ENCODE measurements at regions not wholly inside any gene's neighbourhood (a gene's known extent, or its start where the extent isn't known, plus 50 kb on each side); places are given as distances from the start of the nearest gene placed in this dataset.

GRCh38 chr18:77395953-77396352 lies 146.3 kb downstream of the GALR1 start:
- Histone ChIP-seq H3K27me3 (ENCODE audit: control insufficient read depth, low read length) (no peaks in the 10 kb centered on the region), H3K36me3 (ENCODE audit: control insufficient read depth, low read length) (no peaks in the 10 kb centered on the region), H3K4me3 (ENCODE audit: low read length) (no peak overlapping the region), H3K9me2 (replicated peaks; ENCODE audit: control insufficient read depth, low read length) (no peaks in the 10 kb centered on the region), H3K9me3 (ENCODE audit: control insufficient read depth, insufficient read depth, low read length) (no peaks in the 10 kb centered on the region), H3K27ac (ENCODE audit: low read depth, low read length) (no peak overlapping the region), H3K4me1 (ENCODE audit: control insufficient read depth, low read length) (no peaks in the 10 kb centered on the region), H3K79me2 (ENCODE audit: control insufficient read depth, low read length) (no peaks in the 10 kb centered on the region), H4K20me1 (ENCODE audit: control insufficient read depth, insufficient read depth, low read depth, low read length) (no peaks in the 10 kb centered on the region), H3K4me2 (ENCODE audit: low read length) (no peak overlapping the region), H3F3A (ENCODE audit: control insufficient read depth, insufficient read depth) (no peaks in the 10 kb centered on the region)
- TF ChIP-seq CTCF (IDR thresholded peaks at IDR 0.05; ENCODE audit: low read depth, low read length, poor library complexity, severe bottlenecking) (no peak), EZH2phosphoT487 (IDR thresholded peaks at IDR 0.05; ENCODE audit: borderline replicate concordance, low read length) (no peak)

GRCh38 chr18:77397056-77397455 lies 147.4 kb downstream of the GALR1 start:
- Histone ChIP-seq H3F3A (ENCODE audit: control insufficient read depth, insufficient read depth) (no peaks in the 10 kb centered on the region), H3K36me3 (ENCODE audit: control insufficient read depth, low read length) (no peaks in the 10 kb centered on the region), H3K4me1 (ENCODE audit: control insufficient read depth, low read length) (no peaks in the 10 kb centered on the region), H3K4me2 (ENCODE audit: low read length) (no peak overlapping the region), H3K9me2 (replicated peaks; ENCODE audit: control insufficient read depth, low read length) (no peaks in the 10 kb centered on the region), H3K27me3 (ENCODE audit: control insufficient read depth, low read length) (no peaks in the 10 kb centered on the region), H3K79me2 (ENCODE audit: control insufficient read depth, low read length) (no peaks in the 10 kb centered on the region), H3K27ac (ENCODE audit: low read depth, low read length) (no peak overlapping the region), H3K4me3 (ENCODE audit: low read length) (no peak overlapping the region), H3K9me3 (ENCODE audit: control insufficient read depth, insufficient read depth, low read length) (no peaks in the 10 kb centered on the region), H4K20me1 (ENCODE audit: control insufficient read depth, insufficient read depth, low read depth, low read length) (no peaks in the 10 kb centered on the region)
- TF ChIP-seq EZH2phosphoT487 (IDR thresholded peaks at IDR 0.05; ENCODE audit: borderline replicate concordance, low read length) (no peak), CTCF (IDR thresholded peaks at IDR 0.05; ENCODE audit: low read depth, low read length, poor library complexity, severe bottlenecking) (no peak)

- Histone ChIP-seq H3K27me3 (ENCODE audit: control insufficient read depth, low read length) (no peaks in the 10 kb centered on the region), H3K79me2 (ENCODE audit: control insufficient read depth, low read length) (no peaks in the 10 kb centered on the region), H3K9me2 (replicated peaks; ENCODE audit: control insufficient read depth, low read length) (no peaks in the 10 kb centered on the region), H3K4me3 (ENCODE audit: low read length) (no peak overlapping the region), H3K36me3 (ENCODE audit: control insufficient read depth, low read length) (no peaks in the 10 kb centered on the region), H3K4me2 (ENCODE audit: low read length) (no peak overlapping the region), H4K20me1 (ENCODE audit: control insufficient read depth, insufficient read depth, low read depth, low read length) (no peaks in the 10 kb centered on the region), H3K9me3 (ENCODE audit: control insufficient read depth, insufficient read depth, low read length) (no peaks in the 10 kb centered on the region), H3K4me1 (ENCODE audit: control insufficient read depth, low read length) (no peaks in the 10 kb centered on the region), H3K27ac (ENCODE audit: low read depth, low read length) (no peak overlapping the region), H3F3A (ENCODE audit: control insufficient read depth, insufficient read depth) (no peaks in the 10 kb centered on the region)
- no peak for TF ChIP-seq EZH2phosphoT487 (IDR thresholded peaks at IDR 0.05; ENCODE audit: borderline replicate concordance, low read length)
- TF ChIP-seq CTCF (IDR thresholded peaks at IDR 0.05; ENCODE audit: low read depth, low read length, poor library complexity, severe bottlenecking): no peak
These were observed 148.0 kb downstream of the GALR1 start for GRCh38 chr18:77397617-77398016.

GRCh38 chr18:77400561-77400960 lies 150.9 kb downstream of the GALR1 start:
- no peaks in the 10 kb centered on the region for H3K79me2 ChIP-seq (ENCODE audit: control insufficient read depth, low read length)
- H3K9me2 ChIP-seq (replicated peaks; ENCODE audit: control insufficient read depth, low read length): no peaks in the 10 kb centered on the region
- no peak overlapping the region for H3K4me3 ChIP-seq (ENCODE audit: low read length)
- no peaks in the 10 kb centered on the region for H3K9me3 ChIP-seq (ENCODE audit: control insufficient read depth, insufficient read depth, low read length)
- no peaks in the 10 kb centered on the region for H3K27me3 ChIP-seq (ENCODE audit: control insufficient read depth, low read length)
- H3K27ac ChIP-seq (ENCODE audit: low read depth, low read length): no peak overlapping the region
- no peaks in the 10 kb centered on the region for H4K20me1 ChIP-seq (ENCODE audit: control insufficient read depth, insufficient read depth, low read depth, low read length)
- H3K4me1 ChIP-seq (ENCODE audit: control insufficient read depth, low read length): no peaks in the 10 kb centered on the region
- no peaks in the 10 kb centered on the region for H3K36me3 ChIP-seq (ENCODE audit: control insufficient read depth, low read length)
- H3K4me2 ChIP-seq (ENCODE audit: low read length): no peak overlapping the region
- TF ChIP-seq EZH2phosphoT487 (IDR thresholded peaks at IDR 0.05; ENCODE audit: borderline replicate concordance, low read length) (no peak), CTCF (IDR thresholded peaks at IDR 0.05; ENCODE audit: low read depth, low read length, poor library complexity, severe bottlenecking) (no peak)
- H3F3A ChIP-seq (ENCODE audit: control insufficient read depth, insufficient read depth): no peaks in the 10 kb centered on the region
